ENCODE measurements at regions not wholly inside any gene's neighbourhood (a gene's known extent, or its start where the extent isn't known, plus 50 kb on each side); places are given as distances from the start of the nearest gene placed in this dataset.

GRCh38 chr5:57855831-57856230, 373.2 kb upstream of the ACTBL2 start:
- no peaks in the 10 kb centered on the region for H3K36me3 ChIP-seq
- no peak for DNase-seq (ENCODE audit: low spot score)
- peaks cover 0 to 23% of the 10 kb centered on the region in 2 donors for H3K4me1 ChIP-seq
- no peak overlapping the region for H3K4me3 ChIP-seq
- TF ChIP-seq CTCF (IDR thresholded peaks at IDR 0.05), result no peak
- H3K9me3 ChIP-seq, result no peaks in the 10 kb centered on the region
- no peak overlapping the region for H3K27ac ChIP-seq
- H3K27me3 ChIP-seq, result no peaks in the 10 kb centered on the region

GRCh38 chr5:57853929-57854697, 371.5 kb upstream of the ACTBL2 start:
- peak overlapping the region in 1 of 2 donors; percentile 20 for H3K27ac ChIP-seq
- DNase-seq (ENCODE audit: low spot score), result no peak
- no peak for TF ChIP-seq CTCF (IDR thresholded peaks at IDR 0.05)
- no peaks in the 10 kb centered on the region for H3K36me3 ChIP-seq
- H3K27me3 ChIP-seq, result no peaks in the 10 kb centered on the region
- no peak overlapping the region for H3K4me3 ChIP-seq
- H3K9me3 ChIP-seq, result no peaks in the 10 kb centered on the region
- peaks cover 0 to 22% of the 10 kb centered on the region in 2 donors for H3K4me1 ChIP-seq

GRCh38 chr5:57850109-57850508, 367.5 kb upstream of the ACTBL2 start:
- no peaks in the 10 kb centered on the region for H3K27me3 ChIP-seq
- DNase-seq (ENCODE audit: low spot score), result no peak
- no peak overlapping the region for H3K27ac ChIP-seq
- H3K4me1 ChIP-seq, result peaks cover 0 to 8% of the 10 kb centered on the region in 2 donors
- H3K4me3 ChIP-seq, result no peak overlapping the region
- TF ChIP-seq CTCF (IDR thresholded peaks at IDR 0.05), result no peak
- no peaks in the 10 kb centered on the region for H3K9me3 ChIP-seq
- no peaks in the 10 kb centered on the region for H3K36me3 ChIP-seq

- DNase-seq (ENCODE audit: low spot score), result no peak
- Histone ChIP-seq H3K4me3 (no peak overlapping the region), H3K36me3 (no peaks in the 10 kb centered on the region), H3K4me1 (peaks cover 0 to 8% of the 10 kb centered on the region in 2 donors), H3K9me3 (no peaks in the 10 kb centered on the region), H3K27me3 (no peaks in the 10 kb centered on the region), H3K27ac (no peak overlapping the region)
- TF ChIP-seq CTCF (IDR thresholded peaks at IDR 0.05), result no peak
Observed at GRCh38 chr5:57845025-57845424, 362.4 kb upstream of the ACTBL2 start.

- Histone ChIP-seq H3K27me3 (no peaks in the 10 kb centered on the region), H3K9me3 (no peaks in the 10 kb centered on the region), H3K4me1 (peaks cover 0 to 8% of the 10 kb centered on the region in 2 donors), H3K27ac (no peak overlapping the region), H3K36me3 (no peaks in the 10 kb centered on the region), H3K4me3 (no peak overlapping the region)
- no peak for DNase-seq (ENCODE audit: low spot score)
- TF ChIP-seq CTCF (IDR thresholded peaks at IDR 0.05), result no peak
Observed at GRCh38 chr5:57844410-57844809, 361.8 kb upstream of the ACTBL2 start.

- Histone ChIP-seq H3K36me3 (no peaks in the 10 kb centered on the region), H3K4me1 (peaks cover 0 to 8% of the 10 kb centered on the region in 2 donors), H3K27me3 (no peaks in the 10 kb centered on the region), H3K4me3 (no peak overlapping the region), H3K9me3 (no peaks in the 10 kb centered on the region), H3K27ac (no peak overlapping the region)
- DNase-seq (ENCODE audit: low spot score), result no peak
- no peak for TF ChIP-seq CTCF (IDR thresholded peaks at IDR 0.05)
Observed at GRCh38 chr5:57843059-57843367, 360.4 kb upstream of the ACTBL2 start.
